Mucosa of descending colon (tissue), 3 donors: ENCODE measurements at regions not wholly inside any gene's neighbourhood (a gene's known extent, or its start where the extent isn't known, plus 50 kb on each side); places are given as distances from the start of the nearest gene placed in this dataset.

Source experiments
- ATAC-seq: fragments of 200-7000 bp; cut with Tn5 transposase; one replicate; pipeline ENCODE4 v1.9.1; 2020; ENCODE audit warnings: mild to moderate bottlenecking, moderate library complexity
- DNase-seq, 3 donors: peaks; one replicate each; pipeline ENCODE4 v3.0.0-alpha.2; 2020
- H3K36me3 ChIP-seq: fragments of 200-600 bp; one replicate; pipeline ENCODE4 v1.8.0; 2021; ENCODE audit warnings: low read depth, mild to moderate bottlenecking
- H3K4me1 ChIP-seq: fragments of 200-600 bp; one replicate; pipeline ENCODE4 v1.8.0; 2021; ENCODE audit warnings: low read depth, mild to moderate bottlenecking
- H3K4me3 ChIP-seq: fragments of 200-600 bp; one replicate; pipeline ENCODE4 v1.8.0; 2021; ENCODE audit warnings: mild to moderate bottlenecking
- H3K9me3 ChIP-seq: fragments of 200-600 bp; one replicate; pipeline ENCODE4 v1.8.0; 2021; ENCODE audit warnings: mild to moderate bottlenecking
- CTCF ChIP-seq: fragments of 200-600 bp; IDR thresholded peaks from one replicate; pipeline ENCODE4 v1.8.0; 2022; ENCODE audit warnings: antibody characterized with exemption, mild to moderate bottlenecking
- intact Hi-C, 2 donors: fragments of 100-400 bp; cut with DNase I in 1 of 2; cut with micrococcal nuclease in 1 of 2; formaldehyde crosslinking; loops; one replicate each; pipeline versions ENCODE4 v1.11.0 to v1.11.1; 2022; cut with DNase I, micrococcal nuclease
- donor health status: DM: no; HTN: no; CAD: no; lungs with moderate emphysema.
- donor health status: DM: no; HTN: no; CAD: no.
- donor health status: DM: no; HTN: yes; CAD: no.

GRCh38 chrX:25083661-25084060 is 67.9 kb upstream of the ARX start:
- DNase-seq (no peak), ATAC-seq (no peak)
- Histone ChIP-seq H3K9me3 (no peaks in the 10 kb centered on the region), H3K4me3 (no peak overlapping the region), H3K4me1 (no peaks in the 10 kb centered on the region), H3K36me3 (no peaks in the 10 kb centered on the region)
- intact Hi-C loops: no loop called here
- TF ChIP-seq CTCF: no peak

- DNase-seq: no peak
- no peak for ATAC-seq
- Histone ChIP-seq H3K4me3 (no peak overlapping the region), H3K4me1 (no peaks in the 10 kb centered on the region), H3K9me3 (no peaks in the 10 kb centered on the region), H3K36me3 (no peaks in the 10 kb centered on the region)
- intact Hi-C loops: no loop called here
- TF ChIP-seq CTCF: no peak
Observed at GRCh38 chrX:25079020-25079419, 63.3 kb upstream of the ARX start.

DNA sequence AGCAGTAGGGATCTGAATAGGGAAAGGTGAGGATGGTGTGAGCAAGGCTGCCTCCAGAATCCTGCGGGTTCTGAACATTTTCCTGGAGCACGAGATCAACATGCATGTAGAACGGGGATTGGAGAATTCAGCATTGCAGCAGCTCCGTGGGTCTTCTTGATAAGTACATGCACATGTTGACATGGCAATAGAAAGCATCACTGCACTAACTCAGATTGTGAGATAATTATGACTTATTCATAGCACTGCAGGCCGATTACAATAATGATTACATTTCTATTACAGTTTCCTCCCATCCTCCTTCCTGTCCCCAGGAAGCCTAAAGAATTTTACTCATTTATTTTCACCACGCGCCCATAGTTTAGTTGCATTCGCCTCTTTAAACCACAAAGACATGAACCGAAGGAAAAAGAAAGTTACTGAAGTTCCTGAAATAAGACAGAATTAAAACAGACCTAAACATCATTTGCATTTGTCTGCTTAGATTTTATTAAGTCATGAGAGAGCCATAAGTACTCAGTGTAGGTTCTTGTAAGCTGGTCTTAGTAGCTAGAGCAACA is 61.3 kb upstream of the ARX start:
- Histone ChIP-seq H3K4me1 (no peaks in the 10 kb centered on the region), H3K9me3 (no peaks in the 10 kb centered on the region), H3K4me3 (no peak overlapping the region), H3K36me3 (no peaks in the 10 kb centered on the region)
- TF ChIP-seq CTCF: no peak
- intact Hi-C loops: no loop called here
- no peak for ATAC-seq
- no peak for DNase-seq

GRCh38 chrX:25072247-25072646 is 56.5 kb upstream of the ARX start:
- DNase-seq (no peak), ATAC-seq (no peak)
- no peaks in the 10 kb centered on the region for H3K36me3 ChIP-seq
- intact Hi-C loops: no loop called here
- H3K9me3 ChIP-seq: no peaks in the 10 kb centered on the region
- no peaks in the 10 kb centered on the region for H3K4me1 ChIP-seq
- no peak for TF ChIP-seq CTCF
- H3K4me3 ChIP-seq: no peak overlapping the region

- DNase-seq (no peak), ATAC-seq (no peak)
- no peaks in the 10 kb centered on the region for H3K9me3 ChIP-seq
- no peak overlapping the region for H3K4me3 ChIP-seq
- no peaks in the 10 kb centered on the region for H3K4me1 ChIP-seq
- intact Hi-C loops: no loop called here
- H3K36me3 ChIP-seq: no peaks in the 10 kb centered on the region
- TF ChIP-seq CTCF: no peak
Observed at GRCh38 chrX:25070038-25070437, 54.3 kb upstream of the ARX start.

- Histone ChIP-seq H3K36me3 (no peaks in the 10 kb centered on the region), H3K4me1 (no peaks in the 10 kb centered on the region), H3K9me3 (no peaks in the 10 kb centered on the region), H3K4me3 (no peak overlapping the region)
- TF ChIP-seq CTCF: no peak
- DNase-seq (no peak), ATAC-seq (no peak)
- intact Hi-C loops: no loop called here
Observed at GRCh38 chrX:25069209-25069608, 53.4 kb upstream of the ARX start.
